ENCODE measurements at regions not wholly inside any gene's neighbourhood (a gene's known extent, or its start where the extent isn't known, plus 50 kb on each side); places are given as distances from the start of the nearest gene placed in this dataset.

- dilution Hi-C loops (cut with MboI; ENCODE audit: extremely low pct_ligation_motif_present, low sequenced_read_pairs): no loop called here
- Histone ChIP-seq H3K27me3 (ENCODE audit: control insufficient read depth, extremely low read depth, insufficient read depth, low read length) (no peaks in the 10 kb centered on the region), H3K9me1 (ENCODE audit: control insufficient read depth, extremely low read depth, insufficient read depth, low read length) (no peaks in the 10 kb centered on the region), H3K4me1 (ENCODE audit: control insufficient read depth, extremely low read depth, insufficient read depth, low read length) (no peaks in the 10 kb centered on the region), H3K9me3 (ENCODE audit: control insufficient read depth, low read depth, low read length) (no peaks in the 10 kb centered on the region), H3K4me3 (ENCODE audit: control insufficient read depth in 2 of 3, extremely low read depth in 1 of 3, insufficient read depth in 2 of 3, low read depth in 1 of 3, low read length in 3 of 3) (no peak overlapping the region), H3K9ac (ENCODE audit: control insufficient read depth, extremely low read depth, insufficient read depth, low read length) (no peak overlapping the region), H4K20me1 (ENCODE audit: control insufficient read depth, extremely low read depth, insufficient read depth, low read length) (no peaks in the 10 kb centered on the region), H3K27ac (ENCODE audit: control insufficient read depth, insufficient read depth, low read length) (no peak overlapping the region), H2AFZ (ENCODE audit: control insufficient read depth, low read length) (no peak overlapping the region), H3K36me3 (ENCODE audit: control insufficient read depth in 2 of 2, extremely low read depth in 1 of 2, insufficient read depth in 2 of 2, low read length in 2 of 2) (no peaks in the 10 kb centered on the region), H3K4me2 (ENCODE audit: control insufficient read depth, extremely low read depth, insufficient read depth, low read depth, low read length) (no peak overlapping the region), H3K79me2 (ENCODE audit: control insufficient read depth, insufficient read depth, low read length) (no peaks in the 10 kb centered on the region)
- DNase-seq (ENCODE audit: low read depth, low spot score): no peak
- no peak for FAIRE-seq
- no peak for TF ChIP-seq EZH2 (IDR thresholded peaks at IDR 0.05; ENCODE audit: low read length)
- TF ChIP-seq CTCF (optimal IDR thresholded peaks at IDR 0.05 in 1 of 3, IDR thresholded peaks at IDR 0.05 in 1 of 3, conservative IDR thresholded peaks at IDR 0.05 in 1 of 3; ENCODE audit: extremely low read depth in 1 of 3, insufficient read depth in 2 of 3, low read length in 3 of 3): no peak
These were observed 449.1 kb downstream of the MN1 start for GRCh38 chr22:27352426-27352825.

GRCh38 chr22:27358096-27358870, 443.3 kb downstream of the MN1 start:
- Histone ChIP-seq H3K27ac (ENCODE audit: control insufficient read depth, insufficient read depth, low read length) (no peak overlapping the region), H3K36me3 (ENCODE audit: control insufficient read depth in 2 of 2, extremely low read depth in 1 of 2, insufficient read depth in 2 of 2, low read length in 2 of 2) (no peaks in the 10 kb centered on the region), H3K79me2 (ENCODE audit: control insufficient read depth, insufficient read depth, low read length) (no peaks in the 10 kb centered on the region), H4K20me1 (ENCODE audit: control insufficient read depth, extremely low read depth, insufficient read depth, low read length) (no peaks in the 10 kb centered on the region), H3K27me3 (ENCODE audit: control insufficient read depth, extremely low read depth, insufficient read depth, low read length) (no peaks in the 10 kb centered on the region), H3K9ac (ENCODE audit: control insufficient read depth, extremely low read depth, insufficient read depth, low read length) (no peak overlapping the region), H3K4me3 (ENCODE audit: control insufficient read depth in 2 of 3, extremely low read depth in 1 of 3, insufficient read depth in 2 of 3, low read depth in 1 of 3, low read length in 3 of 3) (no peak overlapping the region), H3K4me2 (ENCODE audit: control insufficient read depth, extremely low read depth, insufficient read depth, low read depth, low read length) (no peak overlapping the region), H3K9me3 (ENCODE audit: control insufficient read depth, low read depth, low read length) (no peaks in the 10 kb centered on the region), H3K4me1 (ENCODE audit: control insufficient read depth, extremely low read depth, insufficient read depth, low read length) (no peaks in the 10 kb centered on the region), H2AFZ (ENCODE audit: control insufficient read depth, low read length) (no peak overlapping the region), H3K9me1 (ENCODE audit: control insufficient read depth, extremely low read depth, insufficient read depth, low read length) (no peaks in the 10 kb centered on the region)
- dilution Hi-C loops (cut with MboI; ENCODE audit: extremely low pct_ligation_motif_present, low sequenced_read_pairs): no loop called here
- no peak for FAIRE-seq
- no peak for DNase-seq (ENCODE audit: low read depth, low spot score)
- TF ChIP-seq CTCF (optimal IDR thresholded peaks at IDR 0.05 in 1 of 3, IDR thresholded peaks at IDR 0.05 in 1 of 3, conservative IDR thresholded peaks at IDR 0.05 in 1 of 3; ENCODE audit: extremely low read depth in 1 of 3, insufficient read depth in 2 of 3, low read length in 3 of 3): no peak
- TF ChIP-seq EZH2 (IDR thresholded peaks at IDR 0.05; ENCODE audit: low read length): no peak

All from keratinocyte (primary cell).